ENCODE measurements at regions not wholly inside any gene's neighbourhood (a gene's known extent, or its start where the extent isn't known, plus 50 kb on each side); places are given as distances from the start of the nearest gene placed in this dataset.

DNA sequence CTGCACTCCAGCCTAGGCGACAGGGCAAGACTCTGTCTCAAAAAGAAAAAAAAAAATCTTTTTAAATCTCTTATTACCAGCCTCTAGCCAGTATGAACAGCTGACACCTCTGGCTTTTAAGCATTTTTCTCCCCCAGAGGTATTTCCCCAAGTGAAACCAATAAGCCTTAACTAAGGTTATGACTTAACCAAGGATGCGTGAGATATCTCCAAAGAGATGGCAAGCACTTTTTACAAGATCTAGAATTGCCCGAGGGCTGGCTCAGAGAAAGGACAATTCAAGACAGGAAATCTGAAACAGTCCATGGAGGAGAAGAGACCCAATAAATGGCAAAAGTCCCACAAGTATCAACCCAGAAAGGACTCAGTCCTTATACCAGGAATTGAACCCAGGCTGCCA is 362.1 kb downstream of the FOXO1 start:
- no peak for DNase-seq (ENCODE audit: low read depth)

- DNase-seq (ENCODE audit: low read depth) = no peak
Observed at GRCh38 chr13:40306817-40307216, 359.6 kb downstream of the FOXO1 start.

- DNase-seq (ENCODE audit: low read depth) = no peak
Observed at GRCh38 chr13:40309881-40310280, 356.6 kb downstream of the FOXO1 start.

- DNase-seq (ENCODE audit: low read depth) = no peak
Observed at GRCh38 chr13:40311356-40312101, 354.9 kb downstream of the FOXO1 start.

- no peak for DNase-seq (ENCODE audit: low read depth)
Observed at GRCh38 chr13:40313269-40314200, 352.9 kb downstream of the FOXO1 start.

- no peak for DNase-seq (ENCODE audit: low read depth)
Observed at GRCh38 chr13:40315416-40316064, 350.9 kb downstream of the FOXO1 start.

GRCh38 chr13:40316301-40316700 is 350.1 kb downstream of the FOXO1 start:
- DNase-seq (ENCODE audit: low read depth) = no peak

DNA sequence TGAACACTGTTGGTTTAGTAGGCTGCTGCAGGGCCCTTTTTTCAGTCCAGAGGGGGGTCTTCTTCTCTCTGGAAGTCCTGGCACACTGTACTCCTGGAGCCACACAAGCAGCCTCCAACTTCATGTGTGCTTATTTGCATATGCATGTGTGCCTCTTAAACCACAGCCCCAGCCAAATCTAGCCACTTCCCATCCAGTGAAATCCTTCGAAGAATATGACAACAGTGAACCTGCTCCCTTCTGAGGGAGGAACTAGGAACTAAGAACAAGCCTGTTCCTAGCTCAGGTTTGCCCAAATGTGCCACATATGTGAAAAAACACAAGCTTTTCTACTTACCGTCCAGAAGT is 348.5 kb downstream of the FOXO1 start:
- no peak for DNase-seq (ENCODE audit: low read depth)

DNA sequence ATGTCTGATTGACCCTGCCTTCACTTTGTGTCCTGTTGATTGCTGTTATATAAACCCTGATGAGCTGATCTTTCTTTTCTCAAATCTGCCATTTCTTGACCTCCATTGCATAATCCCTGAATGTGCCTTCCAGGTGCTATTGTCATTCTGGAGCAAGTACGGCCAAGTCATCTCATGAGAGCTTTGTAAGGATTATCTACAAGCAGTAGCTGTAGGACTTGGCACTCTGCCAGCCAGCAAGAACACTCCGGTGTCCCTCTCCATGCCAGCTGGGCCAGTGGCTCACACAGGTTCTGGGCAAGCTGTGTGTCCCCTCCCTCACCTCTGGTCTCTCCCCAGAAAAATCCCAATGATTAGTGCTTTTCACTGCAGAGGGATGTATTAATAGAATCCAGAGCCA is 348.1 kb downstream of the FOXO1 start:
- DNase-seq (ENCODE audit: low read depth) = no peak

DNA sequence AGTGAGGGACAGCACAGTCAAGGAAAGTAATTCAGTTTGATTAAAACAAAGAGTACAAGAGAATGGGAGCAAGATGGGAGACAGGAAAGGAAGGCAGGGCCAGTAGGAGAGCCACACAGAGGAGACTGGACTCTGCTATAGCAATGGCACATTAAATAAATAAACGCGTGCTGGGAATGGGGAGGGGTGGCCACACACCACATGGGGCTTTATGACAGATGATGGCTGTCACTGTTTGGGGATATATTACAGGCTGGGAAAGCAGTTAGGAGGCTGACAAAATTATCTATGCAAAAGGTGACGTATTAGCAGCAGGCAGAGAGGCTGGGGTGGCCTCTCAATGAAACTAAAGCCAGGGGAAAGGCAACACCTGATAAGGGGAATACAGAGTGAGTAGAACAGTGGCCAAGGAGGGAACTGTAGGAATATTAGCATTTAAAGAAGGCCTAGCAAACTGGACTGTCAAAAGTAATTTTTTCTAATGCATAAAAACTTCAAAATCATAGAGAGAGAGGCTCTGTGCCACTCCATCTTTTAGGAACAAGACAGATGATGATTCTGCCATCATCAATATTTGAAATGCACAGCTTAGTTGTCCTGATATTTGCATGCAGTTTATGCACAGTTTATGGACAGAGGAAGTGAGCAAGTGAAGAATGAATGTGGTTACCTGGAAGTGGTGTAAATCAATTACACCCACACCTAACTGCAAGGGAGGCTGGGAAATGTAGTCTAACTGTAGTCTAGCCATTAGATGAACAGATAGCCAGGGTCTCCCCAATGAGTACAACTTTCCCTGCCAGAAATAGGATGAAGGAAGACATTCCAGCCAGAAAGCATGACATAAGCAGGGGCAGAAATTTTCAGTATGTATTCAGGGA is 346.5 kb downstream of the FOXO1 start:
- DNase-seq (ENCODE audit: low read depth) = no peak

DNA sequence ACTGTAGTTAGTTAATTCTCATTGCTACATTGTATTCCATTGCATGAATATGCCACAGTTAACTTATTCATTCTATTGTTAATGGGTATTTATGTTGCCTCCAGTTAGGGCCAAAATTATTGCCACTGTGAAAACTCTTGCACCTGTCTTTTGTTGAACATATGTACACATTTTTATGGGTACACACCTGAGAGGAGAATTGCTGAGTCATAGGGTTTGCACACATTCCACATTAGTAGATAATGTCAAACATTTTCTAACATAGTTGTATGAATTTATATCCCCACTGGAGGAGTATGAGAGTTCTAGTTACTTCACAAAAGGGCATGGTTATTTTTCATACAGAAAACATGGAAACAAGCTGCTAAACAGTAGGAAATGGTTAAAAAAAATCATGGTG is 338.4 kb downstream of the FOXO1 start:
- no peak for DNase-seq (ENCODE audit: low read depth)

DNA sequence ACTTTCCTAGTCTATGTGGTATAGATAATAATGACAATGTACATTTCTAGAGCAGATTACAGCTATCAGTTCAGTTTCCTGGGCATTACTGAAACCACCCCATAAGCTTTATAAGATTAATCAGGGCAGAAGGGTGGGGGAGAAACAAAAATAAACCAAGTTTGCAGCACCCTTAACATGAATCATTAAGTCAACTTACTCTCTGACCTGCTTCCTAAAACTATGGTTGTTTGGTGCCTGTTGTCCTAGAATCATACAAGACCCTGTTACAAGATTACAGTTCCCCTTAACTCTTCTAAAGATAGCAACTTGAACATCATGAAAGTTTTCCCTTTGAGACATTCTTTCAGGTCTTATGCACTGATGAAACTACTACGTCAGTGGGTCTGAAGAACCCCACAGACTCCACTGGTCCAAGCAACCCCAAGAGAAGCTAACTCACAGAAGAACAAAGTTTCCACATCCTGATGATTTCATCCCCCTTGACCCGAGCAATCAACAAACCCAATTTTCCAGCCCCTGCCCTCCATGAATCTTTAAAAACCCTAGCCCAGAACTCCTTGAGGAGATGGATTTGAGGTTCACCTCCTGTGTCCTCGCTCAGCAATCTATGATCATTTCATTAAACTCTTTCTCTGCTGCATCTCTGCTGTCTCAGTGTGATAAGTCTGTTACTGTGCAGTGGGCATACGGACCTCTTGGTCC is 336.5 kb downstream of the FOXO1 start:
- no peak for DNase-seq (ENCODE audit: low read depth)

DNA sequence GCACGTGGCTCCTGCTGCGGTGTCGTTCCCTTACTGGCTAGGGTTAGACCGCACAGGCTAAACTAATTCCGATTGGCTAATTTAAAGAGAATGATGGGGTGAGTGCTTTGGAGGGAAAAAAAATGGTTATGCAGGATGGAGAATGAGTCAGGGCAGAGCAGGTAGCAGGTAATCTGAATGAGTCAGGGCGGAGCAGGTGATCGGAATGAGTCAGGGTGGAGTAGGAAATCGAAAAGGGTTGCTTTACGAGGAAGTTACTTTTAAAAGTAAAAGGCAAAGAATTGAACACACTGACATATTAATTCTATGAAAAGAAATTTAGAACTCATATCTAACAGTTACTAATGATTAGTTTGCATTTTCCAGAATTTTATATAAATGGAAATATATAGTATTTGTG is 335.5 kb downstream of the FOXO1 start:
- DNase-seq (ENCODE audit: low read depth) = no peak

GRCh38 chr13:40331802-40332201 is 334.6 kb downstream of the FOXO1 start:
- no peak for DNase-seq (ENCODE audit: low read depth)

GRCh38 chr13:40333226-40333625 is 333.2 kb downstream of the FOXO1 start:
- DNase-seq (ENCODE audit: low read depth) = no peak

- DNase-seq (ENCODE audit: low read depth) = no peak
Observed at GRCh38 chr13:40334031-40334430, 332.4 kb downstream of the FOXO1 start.

DNA sequence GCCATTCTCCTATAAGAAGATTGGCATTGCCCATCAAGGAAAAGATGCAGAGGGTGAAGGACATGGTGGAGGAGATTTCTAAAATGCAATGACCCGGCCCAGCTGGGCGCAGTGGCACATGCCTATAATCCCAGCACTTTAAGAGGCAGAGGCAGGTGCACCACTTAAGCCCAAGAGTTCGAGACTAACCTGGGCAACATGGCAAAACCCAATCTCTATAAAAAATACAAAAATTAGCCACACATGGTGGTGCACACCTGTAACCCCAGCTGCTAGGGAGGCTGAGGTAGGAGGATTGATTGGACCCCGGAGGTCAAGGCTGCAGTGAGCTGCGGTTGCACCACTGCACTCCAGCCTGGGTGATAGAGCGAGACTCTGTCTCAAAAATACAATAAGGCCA is 331.8 kb downstream of the FOXO1 start:
- DNase-seq (ENCODE audit: low read depth) = no peak

GRCh38 chr13:40336228-40337221 is 329.9 kb downstream of the FOXO1 start:
- DNase-seq (ENCODE audit: low read depth) = no peak

GRCh38 chr13:40337651-40338050 is 328.8 kb downstream of the FOXO1 start:
- DNase-seq (ENCODE audit: low read depth) = no peak

- DNase-seq (ENCODE audit: low read depth) = no peak
Observed at GRCh38 chr13:40338217-40338616, 328.2 kb downstream of the FOXO1 start.

All from HS-27A (cell line).